Astrocyte (in vitro differentiated cells and primary cell): ENCODE measurements at regions not wholly inside any gene's neighbourhood (a gene's known extent, or its start where the extent isn't known, plus 50 kb on each side); places are given as distances from the start of the nearest gene placed in this dataset.
"Not testable (repeated sequence)": the region's sequence is repeated elsewhere in the genome, so short reads cannot be mapped to it uniquely, and the experiment has no call there.

Experiments used
- DNase-seq: peaks from one replicate; pipeline ENCODE4 v3.0.0-alpha.2; 2010; ENCODE audit warnings: low read depth
- FAIRE-seq: peaks from 2 replicates; lab custom pipeline; 2011; peaks lifted over from hg19 to GRCh38; lab: Jason Lieb, UNC
- H2AFZ ChIP-seq: 2 replicates; pipeline ENCODE4 v1.6.0; 2012; ENCODE audit warnings: low read depth, low read length, inconsistent platforms
- H3K27ac ChIP-seq: 2 replicates; pipeline ENCODE4 v1.5.1; 2011; ENCODE audit warnings: low read depth, low read length, inconsistent platforms
- H3K27me3 ChIP-seq: 2 replicates; pipeline ENCODE4 v1.6.0; 2011; ENCODE audit warnings: low read length, inconsistent platforms; ENCODE audit not compliant: insufficient read depth
- H3K36me3 ChIP-seq: 2 replicates; pipeline ENCODE4 v1.5.1; 2011; ENCODE audit warnings: low read length, inconsistent platforms; ENCODE audit not compliant: insufficient read depth
- H3K4me1 ChIP-seq: 2 replicates; pipeline ENCODE4 v1.5.1; 2011; ENCODE audit warnings: low read length, inconsistent platforms; ENCODE audit not compliant: insufficient read depth
- H3K4me2 ChIP-seq: 2 replicates; pipeline ENCODE4 v1.6.0; 2012; ENCODE audit warnings: low read length, inconsistent platforms
- H3K4me3 ChIP-seq: 2 replicates; pipeline ENCODE4 v1.5.1; 2011; ENCODE audit warnings: low read depth, mild to moderate bottlenecking, low read length, inconsistent platforms; ENCODE audit not compliant: insufficient read depth
- H3K79me2 ChIP-seq: 2 replicates; pipeline ENCODE4 v1.6.0; 2012; ENCODE audit warnings: mild to moderate bottlenecking, low read length, inconsistent platforms; ENCODE audit not compliant: insufficient read depth
- H3K9ac ChIP-seq: 2 replicates; pipeline ENCODE4 v1.6.0; 2012; ENCODE audit warnings: mild to moderate bottlenecking, low read length, inconsistent platforms
- H3K9me3 ChIP-seq: 2 replicates; pipeline ENCODE4 v1.5.1; 2012; ENCODE audit warnings: low read depth, mild to moderate bottlenecking, low read length, inconsistent platforms; ENCODE audit not compliant: insufficient read depth
- H4K20me1 ChIP-seq: 2 replicates; pipeline ENCODE4 v1.6.0; 2012; ENCODE audit warnings: low read length, inconsistent platforms; ENCODE audit not compliant: insufficient read depth
- H3K27ac Mint-ChIP-seq: one replicate; pipeline ENCODE4 v1.8.0; 2021; ENCODE audit warnings: mild to moderate bottlenecking, mixed read lengths; ENCODE audit not compliant: unreplicated experiment
- H3K27me3 Mint-ChIP-seq: one replicate; pipeline ENCODE4 v1.8.0; 2021; ENCODE audit warnings: low read depth, mixed read lengths; ENCODE audit not compliant: unreplicated experiment
- H3K36me3 Mint-ChIP-seq: one replicate; pipeline ENCODE4 v1.8.0; 2021; ENCODE audit warnings: low read depth, mixed read lengths; ENCODE audit not compliant: unreplicated experiment
- H3K4me1 Mint-ChIP-seq: one replicate; pipeline ENCODE4 v1.8.0; 2021; ENCODE audit warnings: low read depth, mixed read lengths; ENCODE audit not compliant: unreplicated experiment
- H3K4me3 Mint-ChIP-seq: one replicate; pipeline ENCODE4 v1.8.0; 2021; ENCODE audit warnings: mild to moderate bottlenecking, moderate library complexity, mixed read lengths; ENCODE audit not compliant: unreplicated experiment
- H3K9me3 Mint-ChIP-seq: one replicate; pipeline ENCODE4 v1.8.0; 2021; ENCODE audit warnings: mild to moderate bottlenecking, mixed read lengths; ENCODE audit not compliant: unreplicated experiment
- EZH2 ChIP-seq: IDR thresholded peaks from 2 replicates; pipeline ENCODE4 v1.6.1; 2012; ENCODE audit warnings: mild to moderate bottlenecking, low read length, inconsistent platforms; ENCODE audit not compliant: insufficient read depth
- TF ChIP-seq, protein P1 (sequence below): IDR thresholded peaks from 2 replicates; pipeline ENCODE4 v1.5.1; 2011; ENCODE audit warnings: low read depth, mild to moderate bottlenecking, inconsistent platforms, low read length, moderate library complexity; ENCODE audit not compliant: insufficient read depth

DNA sequence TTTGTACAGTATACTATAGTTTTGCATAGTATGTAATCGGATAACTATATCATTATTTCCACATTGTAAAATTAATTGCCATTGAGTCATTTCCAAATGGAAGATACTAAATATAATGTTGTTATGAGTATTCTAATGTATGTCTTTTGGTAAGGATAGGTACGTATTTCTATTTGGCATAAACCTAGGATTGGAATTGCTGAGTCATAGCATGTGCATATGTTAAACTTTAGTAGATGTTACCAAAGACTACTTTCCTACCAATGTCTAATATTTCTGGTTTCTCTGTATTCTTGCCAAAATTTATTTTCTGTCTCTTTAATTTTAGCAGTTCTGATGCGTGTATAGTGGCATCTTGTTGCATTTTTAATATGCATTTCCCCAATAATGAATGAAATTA, 825.1 kb upstream of the ARRDC3 start:
- no peak overlapping the region for H3K4me3 Mint-ChIP-seq
- peaks cover 5% of the 10 kb centered on the region for H3K9me3 Mint-ChIP-seq
- no peaks in the 10 kb centered on the region for H3K4me1 ChIP-seq
- H4K20me1 ChIP-seq, result no peaks in the 10 kb centered on the region
- H3K4me2 ChIP-seq, result no peak overlapping the region
- DNase-seq, result no peak
- H3K9ac ChIP-seq, result no peak overlapping the region
- FAIRE-seq, result no peak
- no peak overlapping the region for H3K4me3 ChIP-seq
- no peak for TF ChIP-seq EZH2
- TF ChIP-seq, protein P1, sequence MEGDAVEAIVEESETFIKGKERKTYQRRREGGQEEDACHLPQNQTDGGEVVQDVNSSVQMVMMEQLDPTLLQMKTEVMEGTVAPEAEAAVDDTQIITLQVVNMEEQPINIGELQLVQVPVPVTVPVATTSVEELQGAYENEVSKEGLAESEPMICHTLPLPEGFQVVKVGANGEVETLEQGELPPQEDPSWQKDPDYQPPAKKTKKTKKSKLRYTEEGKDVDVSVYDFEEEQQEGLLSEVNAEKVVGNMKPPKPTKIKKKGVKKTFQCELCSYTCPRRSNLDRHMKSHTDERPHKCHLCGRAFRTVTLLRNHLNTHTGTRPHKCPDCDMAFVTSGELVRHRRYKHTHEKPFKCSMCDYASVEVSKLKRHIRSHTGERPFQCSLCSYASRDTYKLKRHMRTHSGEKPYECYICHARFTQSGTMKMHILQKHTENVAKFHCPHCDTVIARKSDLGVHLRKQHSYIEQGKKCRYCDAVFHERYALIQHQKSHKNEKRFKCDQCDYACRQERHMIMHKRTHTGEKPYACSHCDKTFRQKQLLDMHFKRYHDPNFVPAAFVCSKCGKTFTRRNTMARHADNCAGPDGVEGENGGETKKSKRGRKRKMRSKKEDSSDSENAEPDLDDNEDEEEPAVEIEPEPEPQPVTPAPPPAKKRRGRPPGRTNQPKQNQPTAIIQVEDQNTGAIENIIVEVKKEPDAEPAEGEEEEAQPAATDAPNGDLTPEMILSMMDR, result no peak
- H2AFZ ChIP-seq, result no peak overlapping the region
- H3K36me3 Mint-ChIP-seq, result no peaks in the 10 kb centered on the region
- H3K27me3 ChIP-seq, result no peaks in the 10 kb centered on the region
- H3K36me3 ChIP-seq, result no peaks in the 10 kb centered on the region
- no peaks in the 10 kb centered on the region for H3K9me3 ChIP-seq
- no peaks in the 10 kb centered on the region for H3K79me2 ChIP-seq
- H3K4me1 Mint-ChIP-seq, result no peaks in the 10 kb centered on the region
- H3K27ac ChIP-seq, result no peak overlapping the region
- H3K27me3 Mint-ChIP-seq, result no peaks in the 10 kb centered on the region
- no peak overlapping the region for H3K27ac Mint-ChIP-seq

DNA sequence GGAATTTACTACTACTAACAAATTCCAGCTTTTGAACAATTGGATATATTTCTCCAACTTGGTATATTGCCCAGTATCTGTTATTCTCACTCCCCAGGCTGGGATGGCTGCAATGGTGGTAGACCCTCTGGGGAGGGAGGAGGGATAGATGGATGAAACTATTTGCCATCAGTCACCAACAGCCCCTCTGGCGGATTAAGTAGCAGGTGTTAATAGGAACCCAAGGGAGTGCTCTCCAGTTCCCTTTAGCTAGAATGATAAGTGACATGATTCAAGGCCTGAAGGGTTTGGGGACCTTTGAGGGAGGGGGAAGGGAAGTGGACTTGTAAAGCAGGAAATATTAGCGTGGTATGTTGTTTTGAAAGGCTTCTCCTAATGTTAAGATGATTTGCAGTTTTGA, 824.0 kb upstream of the ARRDC3 start:
- Mint-ChIP-seq H3K27ac (no peak overlapping the region), H3K4me3 (no peak overlapping the region), H3K4me1 (no peaks in the 10 kb centered on the region), H3K36me3 (no peaks in the 10 kb centered on the region), H3K27me3 (no peaks in the 10 kb centered on the region), H3K9me3 (peaks cover 2% of the 10 kb centered on the region)
- Histone ChIP-seq H3K9me3 (no peaks in the 10 kb centered on the region), H3K79me2 (no peaks in the 10 kb centered on the region), H3K27ac (no peak overlapping the region), H3K4me1 (no peaks in the 10 kb centered on the region), H4K20me1 (no peaks in the 10 kb centered on the region), H3K9ac (no peak overlapping the region), H3K36me3 (no peaks in the 10 kb centered on the region), H2AFZ (no peak overlapping the region), H3K4me2 (no peak overlapping the region), H3K4me3 (no peak overlapping the region), H3K27me3 (no peaks in the 10 kb centered on the region)
- TF ChIP-seq, protein P1, result no peak
- no peak for TF ChIP-seq EZH2
- DNase-seq (no peak), FAIRE-seq (no peak)

DNA sequence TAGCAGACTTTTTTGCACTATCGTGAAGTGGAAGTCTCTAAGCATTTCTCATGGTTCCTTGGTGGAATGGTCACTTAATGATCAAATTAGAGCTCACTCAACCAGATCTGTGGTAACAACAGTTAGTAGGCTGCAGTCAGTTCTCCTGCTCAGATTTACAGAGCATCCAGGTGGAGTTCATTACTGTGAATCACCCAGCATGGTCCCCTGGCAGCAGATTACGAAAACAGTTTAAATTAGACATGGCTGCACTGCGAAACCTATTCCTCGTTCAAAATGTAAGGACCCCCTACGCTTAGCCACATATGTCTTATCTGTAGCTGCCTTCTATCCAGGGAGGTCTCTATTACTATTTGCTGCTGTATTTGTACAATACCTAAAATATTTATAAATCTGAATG, 823.6 kb upstream of the ARRDC3 start:
- DNase-seq (no peak), FAIRE-seq (no peak)
- Histone ChIP-seq H2AFZ (no peak overlapping the region), H3K27ac (no peak overlapping the region), H3K4me3 (no peak overlapping the region), H3K36me3 (no peaks in the 10 kb centered on the region), H3K4me2 (no peak overlapping the region), H3K9ac (no peak overlapping the region), H3K79me2 (no peaks in the 10 kb centered on the region), H3K9me3 (no peaks in the 10 kb centered on the region), H4K20me1 (no peaks in the 10 kb centered on the region), H3K4me1 (no peaks in the 10 kb centered on the region), H3K27me3 (no peaks in the 10 kb centered on the region)
- Mint-ChIP-seq H3K4me1 (no peaks in the 10 kb centered on the region), H3K27me3 (no peaks in the 10 kb centered on the region), H3K27ac (no peak overlapping the region), H3K36me3 (no peaks in the 10 kb centered on the region), H3K4me3 (no peak overlapping the region), H3K9me3 (peaks cover 2% of the 10 kb centered on the region)
- no peak for TF ChIP-seq EZH2
- TF ChIP-seq, protein P1, result no peak

DNA sequence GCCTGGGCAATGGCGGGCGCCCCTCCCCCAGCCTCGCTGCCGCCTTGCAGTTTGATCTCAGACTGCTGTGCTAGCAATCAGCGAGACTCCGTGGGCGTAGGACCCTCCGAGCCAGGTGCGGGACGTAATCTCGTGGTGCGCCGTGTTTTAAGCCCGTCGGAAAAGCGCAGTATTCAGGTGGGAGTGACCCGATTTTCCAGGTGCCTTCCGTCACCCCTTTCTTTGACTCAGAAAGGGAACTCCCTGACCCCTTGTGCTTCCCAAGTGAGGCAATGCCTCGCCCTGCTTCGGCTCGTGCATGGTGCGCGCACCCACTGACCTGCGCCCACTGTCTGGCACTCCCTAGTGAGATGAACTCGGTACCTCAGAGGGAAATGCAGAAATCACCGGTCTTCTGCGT, 815.9 kb upstream of the ARRDC3 start:
- H3K4me3 Mint-ChIP-seq, H3K4me3 ChIP-seq, H3K27me3 ChIP-seq, H3K27ac Mint-ChIP-seq, H3K9me3 Mint-ChIP-seq, H3K27me3 Mint-ChIP-seq, H3K36me3 ChIP-seq, FAIRE-seq, H3K4me1 Mint-ChIP-seq, H3K9ac ChIP-seq, H3K27ac ChIP-seq, H2AFZ ChIP-seq, H4K20me1 ChIP-seq, H3K79me2 ChIP-seq, H3K4me1 ChIP-seq, H3K4me2 ChIP-seq, H3K36me3 Mint-ChIP-seq, H3K9me3 ChIP-seq, DNase-seq: not testable (repeated sequence)
